GM12892 (cell line): ENCODE measurements at regions not wholly inside any gene's neighbourhood (a gene's known extent, or its start where the extent isn't known, plus 50 kb on each side); places are given as distances from the start of the nearest gene placed in this dataset.
"Not testable (repeated sequence)": the region's sequence is repeated elsewhere in the genome, so short reads cannot be mapped to it uniquely, and the experiment has no call there.

Experiments used
- DNase-seq: peaks from one replicate; pipeline ENCODE4 v3.0.0; 2011; ENCODE audit not compliant: insufficient read length
- FAIRE-seq: peaks from 2 replicates; lab custom pipeline; 2011; peaks lifted over from hg19 to GRCh38; lab: Jason Lieb, UNC
- POLR2A ChIP-seq: IDR thresholded peaks from 2 replicates; pipeline ENCODE4 v1.6.1; 2011; ENCODE audit warnings: low read depth, low read length, control low read depth
- POLR2AphosphoS5 ChIP-seq: IDR thresholded peaks from 2 replicates; pipeline ENCODE4 v1.6.1; 2011; ENCODE audit warnings: low read depth, low read length, control low read depth
- TAF1 ChIP-seq: IDR thresholded peaks from 2 replicates; pipeline ENCODE4 v1.6.1; 2011; ENCODE audit warnings: low read depth, mild to moderate bottlenecking, control low read depth, low read length, borderline replicate concordance

DNA sequence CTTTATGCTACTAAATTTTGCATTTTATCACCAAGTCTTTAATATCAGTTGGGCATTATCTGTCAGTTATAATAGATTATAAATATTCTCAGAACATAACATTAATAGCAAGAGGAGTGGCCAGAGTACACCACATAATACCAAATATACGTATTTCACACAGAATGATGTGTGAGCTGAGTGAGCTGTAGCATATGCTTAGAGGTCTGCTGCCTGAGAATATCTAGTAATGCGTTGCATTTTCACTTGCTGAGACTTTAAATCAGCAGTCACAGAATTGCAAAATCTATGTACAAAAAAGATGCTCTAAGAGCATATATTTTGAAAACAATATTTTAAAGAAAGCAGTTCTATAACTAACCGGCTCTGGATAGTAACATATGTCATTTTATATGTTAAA is 921.1 kb upstream of the EDIL3 start:
- DNase-seq: no peak
- no peak for FAIRE-seq
- TF ChIP-seq POLR2AphosphoS5 (no peak), POLR2A (no peak), TAF1 (no peak)

DNA sequence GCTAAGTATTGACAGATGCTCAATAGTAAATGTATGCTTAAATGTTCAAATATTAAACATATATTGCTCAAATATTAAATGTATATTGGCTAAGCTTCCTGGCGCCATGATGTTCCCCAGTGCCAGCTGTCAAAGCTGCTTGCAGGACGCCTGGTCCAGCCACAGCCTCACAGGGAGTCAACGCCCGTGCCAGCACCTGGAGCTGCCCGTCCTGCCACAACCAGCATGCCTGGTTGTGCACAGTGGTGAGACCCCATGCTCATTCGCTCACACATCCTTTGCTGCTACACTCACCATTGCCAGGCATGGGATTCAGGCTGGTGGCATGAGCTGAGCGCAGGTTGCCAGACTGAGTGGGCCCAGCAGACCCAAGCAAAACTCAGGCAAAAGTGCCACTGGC is 926.9 kb upstream of the EDIL3 start:
- FAIRE-seq (no peak), DNase-seq (no peak)
- no peak for TF ChIP-seq TAF1
- TF ChIP-seq POLR2A: no peak
- TF ChIP-seq POLR2AphosphoS5: no peak

DNA sequence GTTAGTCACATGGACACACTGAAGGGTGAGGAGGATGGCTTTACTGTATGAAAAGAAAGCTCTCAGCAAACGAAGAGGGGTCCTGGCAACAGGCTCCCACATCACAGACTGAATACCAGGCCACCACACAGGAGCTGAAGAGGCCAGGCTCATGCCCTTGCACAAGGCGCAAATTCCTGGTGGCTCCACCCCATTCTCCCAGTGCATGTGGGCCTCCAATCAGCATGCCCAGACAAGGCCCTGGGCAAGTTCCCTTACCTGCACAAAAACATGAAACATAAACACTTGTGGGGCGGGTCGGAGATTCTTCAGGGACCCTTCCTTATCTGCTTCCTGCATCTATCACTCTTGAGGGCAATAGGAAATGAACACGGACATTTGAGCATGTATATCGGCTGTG is 935.8 kb upstream of the EDIL3 start:
- FAIRE-seq: no peak
- no peak for DNase-seq
- no peak for TF ChIP-seq TAF1
- no peak for TF ChIP-seq POLR2AphosphoS5
- no peak for TF ChIP-seq POLR2A

GRCh38 chr5:85333276-85333675 is 948.6 kb upstream of the EDIL3 start:
- FAIRE-seq (no peak), DNase-seq (no peak)
- no peak for TF ChIP-seq POLR2AphosphoS5

DNA sequence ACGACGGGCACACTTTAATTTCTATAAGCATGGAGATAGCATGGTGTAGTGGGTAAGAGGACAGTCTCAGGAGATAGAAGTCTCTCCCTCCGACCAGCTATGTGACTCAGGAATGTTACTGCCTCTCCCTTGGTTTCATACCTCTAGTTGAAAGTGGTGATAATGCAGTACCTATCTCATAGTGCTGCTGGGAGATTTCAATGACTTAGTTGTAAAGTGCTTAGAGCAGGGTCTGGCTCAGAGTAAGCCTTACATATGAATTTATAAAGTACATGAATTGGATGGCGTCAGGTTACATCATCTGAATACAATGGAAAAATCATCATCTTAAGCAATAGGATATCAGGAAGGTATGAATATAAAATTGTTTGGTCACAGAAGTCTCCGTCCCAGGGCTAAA is 952.8 kb upstream of the EDIL3 start:
- no peak for FAIRE-seq

DNA sequence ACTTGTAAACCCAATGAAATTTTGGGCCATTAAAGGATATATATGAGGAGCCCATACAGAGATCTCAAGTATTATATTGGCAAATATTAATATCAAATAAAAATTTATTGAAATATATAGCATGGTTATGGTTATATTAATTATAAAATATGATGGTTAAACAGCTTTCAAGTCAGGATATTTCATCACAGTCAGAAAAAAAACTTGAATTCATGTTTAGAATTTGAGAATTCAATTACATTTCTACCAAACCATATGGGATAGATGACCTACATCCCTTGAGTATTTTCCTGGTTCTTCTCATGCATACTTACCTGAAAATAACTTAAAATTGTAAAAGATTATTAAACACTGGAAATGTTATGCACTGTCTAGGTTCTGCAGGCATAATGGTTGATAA is 956.1 kb upstream of the EDIL3 start:
- FAIRE-seq: no peak
- TF ChIP-seq TAF1 (no peak), POLR2AphosphoS5 (no peak), POLR2A (no peak)
- DNase-seq: no peak

More for the DNA sequence above, 952.8 kb upstream of the EDIL3 start:
- DNase-seq: no peak
- TF ChIP-seq POLR2AphosphoS5 (no peak), TAF1 (no peak), POLR2A (no peak)

DNA sequence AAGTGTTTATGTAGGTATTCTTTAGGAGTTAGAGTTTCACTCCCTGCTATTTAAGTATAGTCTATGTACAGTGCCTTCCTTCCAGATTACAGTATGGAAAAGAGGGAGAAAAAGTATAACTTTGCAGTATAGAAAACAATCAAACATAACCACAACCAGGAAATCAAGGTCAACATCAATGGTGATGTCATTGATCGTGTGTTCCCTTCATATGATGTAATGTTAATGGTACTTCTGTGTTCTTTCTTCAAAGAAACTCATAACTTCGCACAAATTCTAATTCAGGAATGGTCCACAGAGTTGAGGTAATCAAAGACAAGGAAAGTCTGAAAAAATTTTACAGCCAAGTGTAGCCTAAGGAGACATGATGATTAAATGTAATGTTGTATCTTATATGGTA is 961.1 kb upstream of the EDIL3 start:
- no peak for TF ChIP-seq POLR2A
- no peak for TF ChIP-seq POLR2AphosphoS5
- TF ChIP-seq TAF1: no peak
- FAIRE-seq (no peak), DNase-seq (no peak)

- TF ChIP-seq TAF1: no peak
- no peak for TF ChIP-seq POLR2AphosphoS5
- TF ChIP-seq POLR2A: no peak
- no peak for DNase-seq
- FAIRE-seq: no peak
These were observed 972.6 kb upstream of the EDIL3 start for GRCh38 chr5:85357309-85357708.

- TF ChIP-seq POLR2A (no peak), POLR2AphosphoS5 (no peak), TAF1 (no peak)
- no peak for FAIRE-seq
- no peak for DNase-seq
These were observed 990.8 kb upstream of the EDIL3 start for GRCh38 chr5:85375525-85375924.

DNA sequence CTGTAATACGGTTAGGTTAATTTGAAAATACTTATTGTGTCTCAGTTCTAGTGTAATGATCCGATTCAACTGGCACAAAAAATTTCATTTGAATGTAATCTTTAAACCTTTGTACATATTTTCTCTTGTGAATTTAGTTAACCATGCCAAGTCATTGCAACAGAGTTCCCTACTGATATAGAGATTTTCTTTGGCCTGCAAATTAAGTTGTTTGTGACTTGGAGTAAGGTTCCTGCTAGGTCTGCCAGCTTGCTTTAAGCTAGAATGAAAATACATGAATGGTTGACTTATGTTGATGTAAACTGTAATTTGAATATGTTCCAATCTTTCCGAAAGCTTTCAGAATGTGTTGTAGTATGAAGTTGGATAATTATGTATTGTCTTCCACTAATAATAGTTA is 1004.1 kb upstream of the EDIL3 start:
- FAIRE-seq (no peak), DNase-seq (no peak)
- TF ChIP-seq POLR2AphosphoS5 (no peak), TAF1 (no peak), POLR2A (no peak)

GRCh38 chr5:85392309-85392708 is 1007.6 kb upstream of the EDIL3 start:
- not testable (repeated sequence) for FAIRE-seq, DNase-seq

- no peak for TF ChIP-seq TAF1
- no peak for TF ChIP-seq POLR2AphosphoS5
- no peak for TF ChIP-seq POLR2A
- DNase-seq: no peak
- FAIRE-seq: no peak
These were observed 1010.8 kb upstream of the EDIL3 start for GRCh38 chr5:85395526-85395925.

DNA sequence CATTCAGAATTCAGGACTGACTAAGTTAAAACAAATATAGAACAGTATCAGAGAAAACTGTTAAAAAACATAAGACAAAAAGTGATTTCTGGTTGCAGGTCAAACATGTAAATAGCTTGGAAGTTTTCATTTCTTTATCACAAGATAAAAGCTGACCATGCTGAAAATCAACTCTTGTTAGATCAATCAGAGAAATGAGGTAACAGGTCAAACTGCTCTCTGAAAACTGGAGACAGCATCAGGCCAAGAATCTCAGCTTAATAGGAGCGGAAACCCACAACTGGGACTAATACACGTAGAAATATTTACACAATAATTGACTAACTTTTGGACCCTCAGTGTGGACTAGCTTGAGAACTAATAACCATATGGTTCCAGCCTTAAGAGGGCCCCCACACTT is 1012.8 kb upstream of the EDIL3 start:
- FAIRE-seq: no peak
- no peak for DNase-seq
- no peak for TF ChIP-seq POLR2A
- TF ChIP-seq POLR2AphosphoS5: no peak
- no peak for TF ChIP-seq TAF1
